ENCODE measurements at regions not wholly inside any gene's neighbourhood (a gene's known extent, or its start where the extent isn't known, plus 50 kb on each side); places are given as distances from the start of the nearest gene placed in this dataset.

GRCh38 chr6:21348504-21349195 is 244.9 kb upstream of the SOX4 start:
- POLR2A ChIA-PET, result no interaction called here
- no peaks in the 10 kb centered on the region; the same call in 1 of the 2 replicates for H3K4me1 ChIP-seq (ENCODE audit: control insufficient read depth, insufficient read depth, low read length)
- intact Hi-C loops (cut with micrococcal nuclease; ENCODE audit: unreplicated experiment), result no loop called here
- H3K9me3 ChIP-seq (ENCODE audit: control insufficient read depth, insufficient read depth, low read depth, low read length), result no peaks in the 10 kb centered on the region
- CTCF ChIA-PET, result no interaction called here
- in situ Hi-C loops (cut with HindIII; ENCODE audit: low pct_unique_long_range_greater_than_20kb, low sequenced_read_pairs), result no loop called here
- H3K27ac ChIP-seq (ENCODE audit: low read length), result no peak overlapping the region
- no TSS peak for BruUV-seq (replicated peaks)
- DNase-seq (ENCODE audit: low read depth, low spot score) (peak; percentile 20), ATAC-seq (peak; percentile 58)
- H3K4me3 ChIP-seq (ENCODE audit: low read depth in 2 of 2, low read length in 2 of 2), result no peak overlapping the region
- H3K27me3 ChIP-seq (ENCODE audit: control insufficient read depth, insufficient read depth, low read length), result no peaks in the 10 kb centered on the region
- TF ChIP-seq TCF7L2 (IDR thresholded peaks at IDR 0.05; ENCODE audit: low read depth, low read length) (no peak), POLR2AphosphoS5 (IDR thresholded peaks at IDR 0.05; ENCODE audit: low read depth, low read length) (no peak), CTCF (IDR thresholded peaks at IDR 0.05) (no peak), SIN3A (IDR thresholded peaks at IDR 0.05; ENCODE audit: borderline replicate concordance, insufficient read depth, low read depth, low read length) (no peak)
- TF ChIP-seq, protein P1, sequence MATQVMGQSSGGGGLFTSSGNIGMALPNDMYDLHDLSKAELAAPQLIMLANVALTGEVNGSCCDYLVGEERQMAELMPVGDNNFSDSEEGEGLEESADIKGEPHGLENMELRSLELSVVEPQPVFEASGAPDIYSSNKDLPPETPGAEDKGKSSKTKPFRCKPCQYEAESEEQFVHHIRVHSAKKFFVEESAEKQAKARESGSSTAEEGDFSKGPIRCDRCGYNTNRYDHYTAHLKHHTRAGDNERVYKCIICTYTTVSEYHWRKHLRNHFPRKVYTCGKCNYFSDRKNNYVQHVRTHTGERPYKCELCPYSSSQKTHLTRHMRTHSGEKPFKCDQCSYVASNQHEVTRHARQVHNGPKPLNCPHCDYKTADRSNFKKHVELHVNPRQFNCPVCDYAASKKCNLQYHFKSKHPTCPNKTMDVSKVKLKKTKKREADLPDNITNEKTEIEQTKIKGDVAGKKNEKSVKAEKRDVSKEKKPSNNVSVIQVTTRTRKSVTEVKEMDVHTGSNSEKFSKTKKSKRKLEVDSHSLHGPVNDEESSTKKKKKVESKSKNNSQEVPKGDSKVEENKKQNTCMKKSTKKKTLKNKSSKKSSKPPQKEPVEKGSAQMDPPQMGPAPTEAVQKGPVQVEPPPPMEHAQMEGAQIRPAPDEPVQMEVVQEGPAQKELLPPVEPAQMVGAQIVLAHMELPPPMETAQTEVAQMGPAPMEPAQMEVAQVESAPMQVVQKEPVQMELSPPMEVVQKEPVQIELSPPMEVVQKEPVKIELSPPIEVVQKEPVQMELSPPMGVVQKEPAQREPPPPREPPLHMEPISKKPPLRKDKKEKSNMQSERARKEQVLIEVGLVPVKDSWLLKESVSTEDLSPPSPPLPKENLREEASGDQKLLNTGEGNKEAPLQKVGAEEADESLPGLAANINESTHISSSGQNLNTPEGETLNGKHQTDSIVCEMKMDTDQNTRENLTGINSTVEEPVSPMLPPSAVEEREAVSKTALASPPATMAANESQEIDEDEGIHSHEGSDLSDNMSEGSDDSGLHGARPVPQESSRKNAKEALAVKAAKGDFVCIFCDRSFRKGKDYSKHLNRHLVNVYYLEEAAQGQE (IDR thresholded peaks at IDR 0.05; ENCODE audit: insufficient read depth in 1 of 2, low read depth in 2 of 2, low read length in 1 of 2), result no peak
- H3K36me3 ChIP-seq (ENCODE audit: control insufficient read depth, insufficient read depth, low read length), result no peaks in the 10 kb centered on the region

GRCh38 chr6:21349834-21350233 is 243.7 kb upstream of the SOX4 start:
- ChIA-PET POLR2A (no interaction called here), CTCF (no interaction called here)
- in situ Hi-C loops (cut with HindIII; ENCODE audit: low pct_unique_long_range_greater_than_20kb, low sequenced_read_pairs) (no loop called here), intact Hi-C loops (cut with micrococcal nuclease; ENCODE audit: unreplicated experiment) (no loop called here)
- H3K36me3 ChIP-seq (ENCODE audit: control insufficient read depth, insufficient read depth, low read length), result no peaks in the 10 kb centered on the region
- H3K4me1 ChIP-seq (ENCODE audit: control insufficient read depth, insufficient read depth, low read length), result no peaks in the 10 kb centered on the region; the same call in 1 of the 2 replicates
- no peak overlapping the region for H3K4me3 ChIP-seq (ENCODE audit: low read depth in 2 of 2, low read length in 2 of 2)
- ATAC-seq (no peak), DNase-seq (ENCODE audit: low read depth, low spot score) (no peak)
- H3K9me3 ChIP-seq (ENCODE audit: control insufficient read depth, insufficient read depth, low read depth, low read length), result no peaks in the 10 kb centered on the region
- TF ChIP-seq SIN3A (IDR thresholded peaks at IDR 0.05; ENCODE audit: borderline replicate concordance, insufficient read depth, low read depth, low read length), result no peak
- TF ChIP-seq POLR2AphosphoS5 (IDR thresholded peaks at IDR 0.05; ENCODE audit: low read depth, low read length), result no peak
- H3K27ac ChIP-seq (ENCODE audit: low read length), result no peak overlapping the region
- BruUV-seq (replicated peaks), result no TSS peak
- H3K27me3 ChIP-seq (ENCODE audit: control insufficient read depth, insufficient read depth, low read length), result no peaks in the 10 kb centered on the region

DNA sequence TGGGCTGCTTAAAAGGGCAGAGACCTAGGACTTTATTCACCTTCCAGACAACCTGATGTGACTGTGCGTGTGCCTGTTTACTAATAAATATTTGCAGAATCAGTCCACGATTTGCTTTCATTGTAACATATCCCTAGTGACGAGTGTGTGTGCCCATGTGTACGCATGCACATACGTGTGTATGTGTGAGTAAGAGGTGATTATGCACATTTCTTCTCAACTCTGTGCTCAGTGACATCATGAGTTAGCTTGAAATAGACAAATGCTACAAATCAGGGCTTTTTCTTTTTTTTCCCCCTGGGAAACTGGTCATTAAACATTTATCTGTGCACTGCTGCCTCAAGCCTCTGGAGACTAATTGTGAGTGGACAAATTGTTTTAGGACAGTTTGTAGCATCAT is 242.6 kb upstream of the SOX4 start:
- no peaks in the 10 kb centered on the region for H3K27me3 ChIP-seq (ENCODE audit: control insufficient read depth, insufficient read depth, low read length)
- TF ChIP-seq CTCF (IDR thresholded peaks at IDR 0.05), result no peak
- no peak for TF ChIP-seq POLR2AphosphoS5 (IDR thresholded peaks at IDR 0.05; ENCODE audit: low read depth, low read length)
- TF ChIP-seq, protein P1 (IDR thresholded peaks at IDR 0.05; ENCODE audit: insufficient read depth in 1 of 2, low read depth in 2 of 2, low read length in 1 of 2), result no peak
- TF ChIP-seq TCF7L2 (IDR thresholded peaks at IDR 0.05; ENCODE audit: low read depth, low read length), result no peak
- TF ChIP-seq SIN3A (IDR thresholded peaks at IDR 0.05; ENCODE audit: borderline replicate concordance, insufficient read depth, low read depth, low read length), result no peak
- ATAC-seq (no peak), DNase-seq (ENCODE audit: low read depth, low spot score) (no peak)
- H3K9me3 ChIP-seq (ENCODE audit: control insufficient read depth, insufficient read depth, low read depth, low read length), result no peaks in the 10 kb centered on the region
- H3K4me1 ChIP-seq (ENCODE audit: control insufficient read depth, insufficient read depth, low read length), result no peaks in the 10 kb centered on the region; the same call in 1 of the 2 replicates
- CTCF ChIA-PET, result no interaction called here
- in situ Hi-C loops (cut with HindIII; ENCODE audit: low pct_unique_long_range_greater_than_20kb, low sequenced_read_pairs), result no loop called here
- POLR2A ChIA-PET, result no interaction called here
- no TSS peak for BruUV-seq (replicated peaks)
- H3K36me3 ChIP-seq (ENCODE audit: control insufficient read depth, insufficient read depth, low read length), result no peaks in the 10 kb centered on the region
- no peak overlapping the region for H3K27ac ChIP-seq (ENCODE audit: low read length)
- intact Hi-C loops (cut with micrococcal nuclease; ENCODE audit: unreplicated experiment), result no loop called here
- H3K4me3 ChIP-seq (ENCODE audit: low read depth in 2 of 2, low read length in 2 of 2), result no peak overlapping the region
